SU-DHL-6 (cell line): ENCODE measurements at regions not wholly inside any gene's neighbourhood (a gene's known extent, or its start where the extent isn't known, plus 50 kb on each side); places are given as distances from the start of the nearest gene placed in this dataset.
"Not testable (repeated sequence)": the region's sequence is repeated elsewhere in the genome, so short reads cannot be mapped to it uniquely, and the experiment has no call there.

Experiments used
- H2AFZ ChIP-seq: fragments of 200-600 bp; sonication (generic); 2 replicates; pipeline ENCODE4 v1.6.1; 2014; ENCODE audit warnings: low read depth, mild to moderate bottlenecking, moderate library complexity, mixed read lengths, antibody characterized with exemption, low read length; ENCODE audit not compliant: severe bottlenecking
- H3F3A ChIP-seq: fragments of 200-600 bp; shearing (Covaris generic); 2 replicates; pipeline ENCODE4 v1.6.0; 2016; ENCODE audit warnings: antibody characterized with exemption, mild to moderate bottlenecking; ENCODE audit not compliant: insufficient read depth
- H3K27ac ChIP-seq: fragments of 200-600 bp; sonication (generic); 2 replicates; pipeline ENCODE4 v1.5.1; 2016; ENCODE audit warnings: low read depth, mild to moderate bottlenecking, low read length, moderate library complexity, mixed read lengths
- H3K27me3 ChIP-seq: fragments of 200-600 bp; sonication (generic), shearing (Covaris generic); 2 replicates; pipeline ENCODE4 v1.6.0; 2014; ENCODE audit warnings: mild to moderate bottlenecking, low read length
- H3K36me3 ChIP-seq: fragments of 200-600 bp; sonication (generic); 2 replicates; pipeline ENCODE4 v1.6.1; 2014; ENCODE audit warnings: mild to moderate bottlenecking, low read length, mixed read lengths
- H3K4me2 ChIP-seq: fragments of 300-600, 200-600 bp; shearing (Covaris generic), sonication (generic); 2 replicates; pipeline ENCODE4 v1.6.0; 2014; ENCODE audit warnings: low read length, low read depth, mild to moderate bottlenecking; ENCODE audit not compliant: poor library complexity, severe bottlenecking
- H3K4me3 ChIP-seq: fragments of 200-600 bp; sonication (generic); 2 replicates; pipeline ENCODE4 v1.5.1; 2014; ENCODE audit warnings: antibody characterized with exemption, low read length, mild to moderate bottlenecking, mixed read lengths; ENCODE audit not compliant: insufficient read depth, poor library complexity, severe bottlenecking
- H3K79me2 ChIP-seq: fragments of 200-600 bp; sonication (generic); 2 replicates; pipeline ENCODE4 v1.6.1; 2014; ENCODE audit warnings: mild to moderate bottlenecking, low read length, moderate library complexity; ENCODE audit not compliant: insufficient read depth
- H3K9ac ChIP-seq: fragments of 200-600 bp; sonication (generic); 2 replicates; pipeline ENCODE4 v1.7.0; 2014; ENCODE audit warnings: mild to moderate bottlenecking, low read length
- H3K9me2 ChIP-seq: fragments of 200-600 bp; sonication (generic); replicated peaks from 2 replicates; pipeline ENCODE4 v1.6.1; 2014; ENCODE audit warnings: low read length; ENCODE audit not compliant: insufficient read depth
- H3K9me3 ChIP-seq: fragments of 200-600 bp; sonication (generic); 2 replicates; pipeline ENCODE4 v1.6.1; 2014; ENCODE audit warnings: low read length, mixed read lengths; ENCODE audit not compliant: insufficient read depth
- H4K20me1 ChIP-seq: fragments of 200-600 bp; sonication (generic); 2 replicates; pipeline ENCODE4 v1.6.1; 2014; ENCODE audit warnings: low read depth, mild to moderate bottlenecking, antibody characterized with exemption, low read length, moderate library complexity, mixed read lengths
- EZH2phosphoT487 ChIP-seq: fragments of 200-600 bp; sonication (generic), shearing (Covaris generic); conservative IDR thresholded peaks from 2 replicates; pipeline ENCODE4 v1.6.1; 2018; ENCODE audit warnings: mild to moderate bottlenecking, antibody characterized with exemption, low read length, moderate library complexity, mixed read lengths
- TF ChIP-seq, protein P1 (sequence below): fragments of 200-600 bp; sonication (generic); IDR thresholded peaks from one replicate; pipeline ENCODE4 v1.5.1; 2017; ENCODE audit warnings: antibody characterized with exemption, mild to moderate bottlenecking, low read length, moderate library complexity; ENCODE audit not compliant: insufficient read depth, poor library complexity, severe bottlenecking

DNA sequence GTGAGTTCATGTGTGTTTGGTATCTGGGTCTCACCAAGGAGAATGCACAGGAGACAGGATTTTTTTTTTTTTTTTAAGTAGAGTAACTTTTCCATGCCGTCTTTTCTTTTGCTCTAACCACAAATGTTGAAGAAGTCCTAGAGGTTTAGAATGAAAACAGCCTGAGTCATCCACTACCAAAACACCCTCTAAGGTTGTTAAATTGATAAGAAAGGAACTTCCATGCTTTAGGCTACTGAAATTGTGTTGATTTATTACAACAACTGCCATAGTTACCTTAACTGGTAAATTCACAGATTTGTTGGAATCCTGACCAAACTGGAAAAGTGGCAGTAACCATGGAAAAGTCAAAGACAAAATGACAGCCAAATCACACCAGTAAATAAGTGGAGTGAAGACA is 375.6 kb downstream of the AMY1C start:
- no peaks in the 10 kb centered on the region for H3K9me2 ChIP-seq
- H3K4me3 ChIP-seq: no peak overlapping the region
- no peaks in the 10 kb centered on the region for H3K27me3 ChIP-seq
- H3F3A ChIP-seq: no peaks in the 10 kb centered on the region
- no peaks in the 10 kb centered on the region for H3K79me2 ChIP-seq
- no peak overlapping the region for H3K27ac ChIP-seq
- no peaks in the 10 kb centered on the region for H3K36me3 ChIP-seq
- H2AFZ ChIP-seq: no peak overlapping the region
- TF ChIP-seq EZH2phosphoT487: no peak
- no peaks in the 10 kb centered on the region for H4K20me1 ChIP-seq
- no peaks in the 10 kb centered on the region for H3K9me3 ChIP-seq
- H3K9ac ChIP-seq: no peak overlapping the region
- no peak overlapping the region for H3K4me2 ChIP-seq

DNA sequence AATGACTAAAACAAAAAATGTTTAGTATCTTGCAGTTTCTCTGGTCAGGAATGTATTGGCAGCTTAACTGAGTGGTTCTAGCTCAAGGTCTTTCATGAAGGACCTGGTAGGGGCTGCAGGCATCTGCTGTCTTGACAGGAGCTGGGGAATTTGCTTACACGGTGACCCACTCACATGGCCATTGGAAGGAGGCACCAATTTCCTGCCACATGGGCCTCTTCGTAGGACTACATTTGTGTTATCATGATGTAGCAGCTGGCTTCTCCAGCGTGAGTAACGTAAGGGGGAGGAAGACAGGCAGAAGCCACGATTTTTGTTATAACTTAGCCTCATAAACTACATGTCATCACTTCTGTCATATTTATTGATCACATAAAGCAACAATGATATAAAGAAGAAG is 376.3 kb downstream of the AMY1C start:
- H3K79me2 ChIP-seq: no peaks in the 10 kb centered on the region
- H3K9me3 ChIP-seq: no peaks in the 10 kb centered on the region
- H3K9me2 ChIP-seq: no peaks in the 10 kb centered on the region
- no peaks in the 10 kb centered on the region for H4K20me1 ChIP-seq
- H2AFZ ChIP-seq: no peak overlapping the region
- H3K4me2 ChIP-seq: no peak overlapping the region
- H3K9ac ChIP-seq: no peak overlapping the region
- no peaks in the 10 kb centered on the region for H3F3A ChIP-seq
- H3K27ac ChIP-seq: no peak overlapping the region
- TF ChIP-seq, protein P1, sequence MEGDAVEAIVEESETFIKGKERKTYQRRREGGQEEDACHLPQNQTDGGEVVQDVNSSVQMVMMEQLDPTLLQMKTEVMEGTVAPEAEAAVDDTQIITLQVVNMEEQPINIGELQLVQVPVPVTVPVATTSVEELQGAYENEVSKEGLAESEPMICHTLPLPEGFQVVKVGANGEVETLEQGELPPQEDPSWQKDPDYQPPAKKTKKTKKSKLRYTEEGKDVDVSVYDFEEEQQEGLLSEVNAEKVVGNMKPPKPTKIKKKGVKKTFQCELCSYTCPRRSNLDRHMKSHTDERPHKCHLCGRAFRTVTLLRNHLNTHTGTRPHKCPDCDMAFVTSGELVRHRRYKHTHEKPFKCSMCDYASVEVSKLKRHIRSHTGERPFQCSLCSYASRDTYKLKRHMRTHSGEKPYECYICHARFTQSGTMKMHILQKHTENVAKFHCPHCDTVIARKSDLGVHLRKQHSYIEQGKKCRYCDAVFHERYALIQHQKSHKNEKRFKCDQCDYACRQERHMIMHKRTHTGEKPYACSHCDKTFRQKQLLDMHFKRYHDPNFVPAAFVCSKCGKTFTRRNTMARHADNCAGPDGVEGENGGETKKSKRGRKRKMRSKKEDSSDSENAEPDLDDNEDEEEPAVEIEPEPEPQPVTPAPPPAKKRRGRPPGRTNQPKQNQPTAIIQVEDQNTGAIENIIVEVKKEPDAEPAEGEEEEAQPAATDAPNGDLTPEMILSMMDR: no peak
- no peak for TF ChIP-seq EZH2phosphoT487
- no peaks in the 10 kb centered on the region for H3K27me3 ChIP-seq
- H3K36me3 ChIP-seq: no peaks in the 10 kb centered on the region
- H3K4me3 ChIP-seq: no peak overlapping the region

DNA sequence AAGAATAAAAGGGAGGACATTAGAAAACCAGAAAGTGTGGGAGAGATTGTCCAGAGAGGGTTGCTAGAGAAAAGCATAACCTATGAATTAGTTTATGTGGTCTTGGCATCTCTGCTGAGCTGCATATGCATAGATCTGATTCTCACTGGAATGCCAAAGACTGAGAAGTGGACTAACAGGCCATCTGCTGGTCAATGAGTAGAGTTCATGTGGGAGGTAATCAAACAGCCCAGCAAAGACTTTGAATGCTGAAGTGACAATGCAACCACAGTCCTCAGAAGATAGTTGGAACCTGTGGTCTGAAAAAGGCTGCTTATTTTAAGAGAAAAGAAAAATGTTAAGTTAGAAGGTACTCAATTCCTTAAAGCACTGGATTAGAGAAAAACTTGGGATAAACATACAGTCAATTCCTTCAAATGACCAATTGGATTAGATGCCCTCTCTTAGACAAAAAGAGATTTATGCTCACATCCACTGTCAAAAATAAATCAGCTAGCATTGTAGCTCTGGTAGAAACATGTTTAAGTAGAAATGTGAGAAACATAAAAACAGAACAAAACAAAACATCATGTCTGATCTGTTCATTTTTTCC is 382.8 kb downstream of the AMY1C start:
- Histone ChIP-seq H3K9ac (no peak overlapping the region), H3K27me3 (no peaks in the 10 kb centered on the region), H3K36me3 (no peaks in the 10 kb centered on the region), H3K4me2 (no peak overlapping the region), H3F3A (no peaks in the 10 kb centered on the region), H3K79me2 (no peaks in the 10 kb centered on the region), H3K4me3 (no peak overlapping the region), H3K9me3 (no peaks in the 10 kb centered on the region), H4K20me1 (no peaks in the 10 kb centered on the region), H2AFZ (no peak overlapping the region), H3K9me2 (no peaks in the 10 kb centered on the region), H3K27ac (no peak overlapping the region)
- no peak for TF ChIP-seq EZH2phosphoT487
- TF ChIP-seq, protein P1: peak; percentile 8

DNA sequence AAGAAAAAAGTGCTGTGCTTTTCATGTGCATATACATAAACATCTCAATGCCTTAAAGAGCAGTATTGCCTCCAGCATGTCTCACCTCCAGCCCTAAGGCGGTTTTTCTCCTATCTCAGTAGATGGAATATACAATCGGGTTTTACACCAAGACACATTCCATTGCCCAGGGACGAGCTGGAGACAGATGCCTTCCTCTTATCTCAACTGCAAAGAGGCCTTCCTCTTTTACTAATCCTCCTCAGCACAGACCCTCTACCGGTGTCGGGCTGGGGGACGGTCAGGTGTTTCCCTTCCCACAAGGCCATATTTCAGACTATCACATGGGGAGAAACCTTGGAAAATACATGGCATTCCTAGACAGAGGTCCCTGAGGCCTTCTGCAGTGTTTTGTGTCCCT is 385.3 kb downstream of the AMY1C start:
- H3K9me2 ChIP-seq, H3K9ac ChIP-seq, H2AFZ ChIP-seq, H3K27ac ChIP-seq, H3K9me3 ChIP-seq, H3K36me3 ChIP-seq, H3K27me3 ChIP-seq, H3K4me3 ChIP-seq, H3K4me2 ChIP-seq, H3F3A ChIP-seq, H4K20me1 ChIP-seq, H3K79me2 ChIP-seq: not testable (repeated sequence)
